DMS 273 (cell line): ENCODE measurements at regions not wholly inside any gene's neighbourhood (a gene's known extent, or its start where the extent isn't known, plus 50 kb on each side); places are given as distances from the start of the nearest gene placed in this dataset.
"Not testable (repeated sequence)": the region's sequence is repeated elsewhere in the genome, so short reads cannot be mapped to it uniquely, and the experiment has no call there.

ENCODE experiments used
- DNase-seq: peaks from one replicate; lab custom pipeline; 2025; ENCODE audit not compliant: unreplicated experiment; lab: John Stamatoyannopoulos, UW

DNA sequence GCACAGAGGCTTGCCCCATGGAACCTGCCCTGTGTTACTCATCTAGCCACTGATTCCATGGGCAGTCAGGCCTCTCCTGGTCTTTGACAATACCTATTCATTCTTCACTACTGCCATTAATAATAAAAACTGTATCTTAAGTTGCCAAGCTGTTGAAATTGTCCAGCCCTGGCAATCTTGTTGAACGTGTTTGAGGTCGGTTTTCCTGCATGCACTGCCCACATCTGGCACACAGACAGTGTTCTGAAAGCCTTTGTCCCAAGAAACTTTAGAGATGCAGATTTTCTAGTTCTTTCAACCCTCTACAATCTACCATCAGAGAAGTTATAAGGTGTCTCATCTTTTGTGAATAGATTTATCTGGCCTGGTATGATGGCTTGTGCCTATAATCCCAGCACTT is 567.2 kb upstream of the NECTIN3 start:
- DNase-seq = no peak

DNA sequence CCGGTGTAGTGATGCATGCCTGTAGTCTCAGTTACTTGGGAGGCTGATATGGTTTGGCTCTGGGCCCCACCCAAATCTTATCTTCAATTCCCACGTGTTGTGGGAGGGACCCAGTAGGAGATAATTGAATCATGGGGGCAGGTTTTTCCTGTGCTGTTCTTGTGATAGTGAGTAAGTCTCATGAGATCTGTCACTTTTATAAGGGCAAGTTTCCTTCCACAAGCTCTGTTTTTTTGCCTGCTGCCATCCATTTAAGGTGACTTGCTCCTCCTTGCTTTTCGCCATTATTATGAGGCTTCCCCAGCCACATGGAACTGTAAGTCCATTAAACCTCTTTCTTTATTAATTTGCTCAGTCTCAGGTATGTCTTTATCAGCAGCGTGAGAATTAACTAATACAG is 566.7 kb upstream of the NECTIN3 start:
- no peak for DNase-seq

DNA sequence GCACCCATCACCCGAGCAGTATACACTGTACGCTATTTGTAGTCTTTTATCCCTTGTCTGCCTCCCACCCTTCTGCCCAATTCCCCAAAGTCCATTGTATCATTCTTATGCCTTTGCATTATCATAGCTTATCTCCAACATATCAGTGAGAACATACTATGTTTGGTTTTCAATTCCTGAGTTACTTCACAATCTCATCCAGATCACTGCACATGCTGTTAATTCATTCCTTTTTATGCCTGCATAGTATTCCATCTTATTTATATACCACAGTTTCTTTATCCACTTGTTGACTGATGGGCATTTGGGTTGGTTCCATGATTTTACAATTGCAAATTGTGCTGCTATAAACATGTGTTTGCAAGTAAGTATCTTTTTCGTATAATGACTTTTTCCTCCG is 564.7 kb upstream of the NECTIN3 start:
- no peak for DNase-seq

DNA sequence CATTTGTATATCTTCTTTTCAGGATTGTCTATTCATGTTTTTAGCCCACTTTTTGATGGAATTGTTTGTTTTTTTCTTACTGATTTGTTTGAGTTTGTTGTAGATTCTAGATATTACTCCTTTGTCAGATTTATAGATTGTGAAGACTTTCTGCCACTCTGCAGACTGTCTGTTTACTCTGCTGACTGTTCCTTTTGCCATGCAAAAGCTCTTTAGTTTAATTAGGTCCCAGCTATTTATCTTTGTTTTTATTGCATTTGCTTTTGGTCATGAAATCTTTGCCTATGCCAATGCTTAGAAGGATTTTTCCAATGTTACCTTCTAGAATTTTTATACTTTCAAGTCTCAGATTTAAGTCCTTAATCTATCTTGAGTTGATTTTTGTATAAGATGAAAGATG is 564.0 kb upstream of the NECTIN3 start:
- DNase-seq = not testable (repeated sequence)

DNA sequence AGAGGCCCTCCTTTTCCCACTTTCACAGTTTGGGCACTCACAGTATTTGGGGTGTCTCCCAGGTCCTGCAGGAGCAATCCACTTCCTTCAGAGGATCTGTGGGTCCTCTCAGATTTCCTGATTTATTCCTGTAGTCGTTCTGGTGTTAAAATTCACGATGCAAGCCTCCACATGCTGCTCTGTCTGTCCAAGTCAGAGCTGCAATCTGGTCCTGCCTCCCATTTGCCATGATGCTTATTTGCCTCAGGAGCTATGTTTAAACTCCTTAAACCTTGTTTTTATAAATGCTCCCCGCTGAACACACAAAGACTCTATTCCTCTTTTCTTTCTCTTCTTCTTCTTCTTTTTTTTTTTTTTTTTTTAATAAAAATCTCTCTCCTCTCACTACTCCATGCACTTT is 558.7 kb upstream of the NECTIN3 start:
- no peak for DNase-seq

DNA sequence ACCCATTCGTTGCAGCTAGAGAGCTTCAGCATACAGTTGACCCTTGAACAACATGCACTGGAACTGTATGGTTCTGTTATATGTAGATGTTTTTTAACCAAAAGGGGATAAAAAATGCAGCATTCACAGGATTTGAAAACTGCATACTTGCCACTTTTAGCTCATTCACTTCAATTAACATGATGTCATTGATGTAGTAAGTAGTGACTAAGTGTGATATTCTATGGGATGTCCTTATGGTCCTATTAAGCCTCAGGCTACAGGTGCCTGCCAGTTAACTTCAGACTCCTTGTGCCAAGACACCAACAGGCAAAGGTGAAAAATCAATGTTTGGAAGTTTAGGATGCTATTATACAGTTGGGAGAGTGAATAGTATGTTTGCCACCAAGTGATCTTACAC is 553.6 kb upstream of the NECTIN3 start:
- no peak for DNase-seq

DNA sequence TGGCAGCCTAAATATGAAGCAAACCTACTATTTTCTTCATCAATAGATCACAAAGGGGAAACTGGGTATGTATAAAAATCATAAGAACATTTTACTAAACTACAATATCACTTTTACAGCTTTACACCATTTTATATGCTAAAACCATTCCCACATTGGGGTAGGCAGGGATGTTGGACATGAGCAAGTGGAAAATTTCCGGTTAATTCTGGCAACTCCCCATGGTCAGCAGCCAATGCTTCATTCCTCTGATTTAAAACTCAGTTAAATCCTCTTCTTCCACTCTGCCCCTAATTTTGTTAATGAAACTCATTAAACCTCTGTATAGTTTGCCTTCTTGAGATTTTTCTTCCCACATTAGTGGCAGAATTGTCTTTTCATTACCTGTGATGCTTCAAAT is 552.5 kb upstream of the NECTIN3 start:
- no peak for DNase-seq

DNA sequence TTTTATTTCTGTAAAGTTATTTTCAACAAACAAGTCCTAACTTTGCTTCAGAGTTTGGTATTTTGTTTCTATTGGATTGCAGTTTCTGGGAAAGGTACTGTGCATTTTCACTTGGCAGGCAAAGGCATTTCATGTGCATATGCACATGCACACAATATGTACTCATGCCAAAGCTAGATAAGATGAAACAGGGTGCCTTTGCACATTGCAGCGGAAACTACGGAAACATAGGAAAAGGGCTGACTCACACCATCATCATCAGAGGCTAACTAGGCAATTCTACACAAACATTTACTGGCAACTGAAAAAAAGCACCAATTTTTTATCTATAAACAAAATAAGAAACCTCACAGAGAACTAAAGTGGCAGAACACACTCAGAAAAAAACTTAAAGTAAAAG is 550.6 kb upstream of the NECTIN3 start:
- DNase-seq = no peak

DNA sequence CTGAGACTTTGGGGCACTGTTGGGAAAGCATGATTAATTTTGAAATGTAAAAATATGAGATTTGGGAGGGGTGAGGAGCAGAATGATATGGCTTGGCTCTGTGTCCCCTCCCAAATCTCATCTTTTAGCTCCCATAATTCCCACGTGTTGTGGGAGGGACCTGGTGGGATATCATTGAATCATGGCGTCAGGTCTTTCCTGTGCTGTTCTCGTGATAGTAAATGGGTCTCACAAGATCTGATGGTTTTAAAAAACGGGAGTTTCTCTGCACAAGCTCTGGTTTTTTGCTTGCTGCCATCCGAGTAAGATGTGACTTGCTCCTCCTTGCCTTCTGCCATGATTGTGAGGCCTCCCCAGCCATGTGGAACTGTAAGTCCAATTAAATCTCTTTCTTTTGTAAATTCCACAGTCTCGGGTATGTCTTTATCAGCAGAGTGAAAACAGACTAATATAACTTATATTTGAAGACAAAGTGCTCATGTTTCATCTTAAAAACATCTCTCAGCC is 546.0 kb upstream of the NECTIN3 start:
- DNase-seq = not testable (repeated sequence)

DNA sequence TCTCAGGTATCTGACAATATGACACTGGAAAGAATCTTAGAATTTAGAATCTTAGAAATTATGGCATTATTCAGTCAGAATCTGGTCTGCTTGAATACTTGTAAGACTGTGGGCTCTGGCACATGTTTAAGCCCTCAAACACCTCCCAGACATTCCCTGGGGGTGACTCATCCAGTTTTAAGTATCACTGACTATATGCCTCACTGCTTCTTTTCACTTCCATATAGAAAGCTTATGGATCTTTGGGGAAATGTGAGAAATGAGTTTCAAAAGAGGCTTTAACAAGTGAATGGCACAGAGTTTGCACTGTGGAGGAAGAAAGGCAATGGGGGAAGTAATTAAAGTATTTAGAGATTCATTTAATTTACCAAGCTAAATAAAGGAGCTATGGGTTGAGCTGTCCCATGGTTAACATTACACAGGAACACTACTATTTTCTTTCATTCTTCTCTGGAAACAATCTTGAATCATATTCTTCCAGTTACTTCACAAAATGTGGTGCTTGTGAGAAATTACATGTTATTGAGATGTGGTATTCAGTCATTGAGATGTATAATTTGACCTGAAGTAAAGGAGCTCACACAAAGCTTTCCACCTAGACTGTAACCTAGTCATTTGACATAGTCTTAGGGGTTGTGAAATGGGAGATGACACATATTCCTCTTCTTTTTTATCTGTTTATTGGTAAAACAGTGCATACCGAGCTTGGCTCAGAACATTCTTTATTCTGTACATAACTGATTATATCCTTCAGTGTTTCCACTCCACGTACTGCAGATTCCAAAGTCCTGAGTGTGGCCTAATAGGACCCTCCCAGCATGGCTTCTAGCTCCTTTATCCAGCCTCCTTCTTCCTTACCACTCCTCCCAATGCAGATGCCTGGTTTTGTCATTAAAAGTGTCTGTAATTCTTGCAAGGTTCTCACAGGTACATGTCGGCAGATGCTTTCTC is 544.6 kb upstream of the NECTIN3 start:
- no peak for DNase-seq

DNA sequence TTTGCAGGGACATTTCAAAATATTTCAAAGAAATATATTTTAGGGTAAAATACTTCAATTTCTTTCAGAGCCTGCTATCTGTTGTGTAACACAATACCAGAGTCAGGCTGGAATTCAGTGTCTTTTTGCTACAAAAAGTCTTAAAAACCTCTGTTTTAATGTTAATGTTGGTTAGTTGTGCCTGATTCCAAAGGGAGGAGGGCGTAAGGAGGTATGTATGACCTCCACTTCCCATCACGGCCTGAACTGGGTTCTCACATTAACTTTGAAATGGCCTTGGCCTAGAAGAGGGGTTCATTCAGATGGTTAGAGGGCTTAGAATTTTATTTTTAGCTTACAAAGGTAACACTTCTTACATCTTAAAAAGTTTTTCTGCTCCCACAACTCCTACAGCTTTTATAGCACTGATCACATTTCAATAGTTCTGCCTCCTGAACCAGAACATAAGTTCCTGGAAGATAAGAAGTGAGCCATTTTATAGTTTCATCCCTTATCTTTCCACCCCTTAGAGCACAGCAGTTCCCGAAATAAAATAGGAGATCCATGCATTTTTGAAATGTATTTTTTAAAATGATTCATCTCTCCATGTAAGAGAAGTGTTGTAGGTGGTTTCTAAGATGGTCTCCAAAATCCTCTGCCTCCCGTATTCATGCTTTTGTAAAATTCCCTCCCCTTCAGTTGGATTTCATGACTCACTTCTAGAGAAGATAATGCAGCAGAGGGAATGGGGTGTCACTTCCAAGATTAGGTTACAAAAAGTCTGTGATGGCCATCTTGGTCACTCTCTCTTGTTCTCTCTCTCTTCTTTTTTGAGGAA is 543.1 kb upstream of the NECTIN3 start:
- DNase-seq = no peak

DNA sequence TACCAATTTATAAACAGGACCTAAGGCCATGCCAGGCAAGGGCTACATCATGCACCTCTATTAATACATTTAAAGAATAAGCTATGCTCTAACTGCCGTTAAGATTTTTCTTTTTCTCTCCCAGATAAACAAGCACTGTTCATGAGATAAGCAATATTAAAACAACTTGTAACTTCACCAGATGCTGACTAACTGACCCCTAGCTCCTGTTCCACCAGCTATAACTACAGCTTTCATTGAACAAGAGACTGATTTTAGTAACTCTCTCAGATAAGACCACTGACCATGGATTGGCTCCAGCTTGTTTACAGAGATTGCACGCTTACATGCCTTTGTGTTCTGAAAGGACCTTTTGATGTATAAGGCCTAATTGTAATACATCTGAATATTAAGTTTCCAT is 540.7 kb upstream of the NECTIN3 start:
- no peak for DNase-seq

DNA sequence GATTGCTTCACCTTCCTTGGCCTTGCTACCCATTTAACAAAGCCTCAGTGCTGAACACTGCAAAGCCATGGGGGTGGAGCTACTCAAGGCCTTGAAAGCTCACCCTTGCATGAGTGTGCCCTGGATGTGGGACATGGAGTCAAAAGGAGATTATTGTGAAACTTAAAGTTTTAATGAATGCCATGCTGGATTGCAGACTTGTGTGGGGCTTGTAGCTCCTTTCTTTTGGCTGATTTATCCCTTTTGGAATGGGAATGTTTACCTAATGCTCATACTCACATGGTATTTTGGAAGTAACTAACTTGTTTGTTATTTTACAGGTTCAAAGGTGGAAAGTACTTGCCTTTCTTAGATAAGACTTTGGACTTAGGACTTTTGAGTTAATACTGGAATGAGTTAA is 538.5 kb upstream of the NECTIN3 start:
- DNase-seq = no peak

DNA sequence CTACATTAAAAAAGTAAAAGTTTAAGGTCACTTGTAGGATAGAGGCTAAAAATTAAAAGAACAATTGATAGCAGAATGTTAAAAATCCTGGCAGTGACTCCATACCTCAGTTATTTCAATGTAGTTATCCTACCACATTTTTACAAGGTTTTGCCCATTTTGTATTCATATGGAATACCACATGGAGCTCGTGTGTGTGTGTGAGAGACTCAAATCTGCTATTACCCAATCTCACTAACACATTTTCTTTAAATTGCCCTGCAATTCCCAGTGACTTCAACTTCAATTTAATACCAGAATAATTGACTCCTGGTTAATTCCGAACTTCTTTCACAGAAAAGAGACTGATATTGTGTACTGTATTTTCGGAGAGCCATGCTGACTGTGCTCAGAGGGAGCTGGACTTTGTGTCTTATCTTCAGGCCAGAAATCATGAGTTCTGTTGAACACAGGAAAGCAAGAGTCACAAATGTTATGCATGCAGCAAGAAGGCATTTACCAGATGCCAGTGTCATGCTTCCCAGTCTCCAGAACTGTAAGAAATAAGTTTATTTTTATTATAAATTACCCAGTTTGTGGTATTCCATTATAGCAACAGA is 529.0 kb upstream of the NECTIN3 start:
- DNase-seq = no peak

DNA sequence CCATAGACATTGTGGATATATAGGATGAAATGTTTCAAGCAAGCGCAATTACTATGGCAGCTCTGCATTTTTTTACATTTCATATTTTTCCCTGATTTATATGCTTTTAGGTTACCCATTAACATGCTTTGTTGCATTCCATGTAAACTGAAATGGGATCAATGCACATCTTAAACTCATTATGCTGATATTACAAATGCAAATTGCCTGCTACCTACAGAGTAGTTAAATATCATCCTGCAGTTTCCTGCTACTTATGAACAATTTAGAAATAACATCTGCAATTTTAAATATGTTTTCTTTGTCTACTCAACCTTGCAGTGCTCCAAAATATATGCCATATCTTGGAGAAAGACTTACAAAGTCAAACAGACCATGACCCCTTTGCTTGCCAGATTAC is 526.9 kb upstream of the NECTIN3 start:
- DNase-seq = no peak

DNA sequence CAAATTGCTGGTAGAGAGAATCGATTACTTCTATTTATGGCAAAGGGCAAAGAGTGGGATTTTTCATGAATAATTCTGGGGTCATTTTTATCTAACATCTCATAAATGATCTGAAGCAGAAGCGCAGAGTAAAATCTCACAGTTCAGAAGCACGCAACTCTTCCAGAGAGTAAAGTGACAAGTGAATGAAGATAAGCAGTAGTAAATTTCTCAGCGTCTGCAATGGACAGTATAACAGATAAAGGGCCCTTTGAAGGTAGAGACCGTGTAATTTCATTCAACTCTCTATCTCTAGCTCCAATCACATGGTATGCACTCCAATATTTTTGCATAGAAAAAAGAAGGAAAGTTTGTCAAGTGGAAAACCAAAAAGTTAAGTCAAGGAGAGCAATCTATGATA is 521.1 kb upstream of the NECTIN3 start:
- no peak for DNase-seq

DNA sequence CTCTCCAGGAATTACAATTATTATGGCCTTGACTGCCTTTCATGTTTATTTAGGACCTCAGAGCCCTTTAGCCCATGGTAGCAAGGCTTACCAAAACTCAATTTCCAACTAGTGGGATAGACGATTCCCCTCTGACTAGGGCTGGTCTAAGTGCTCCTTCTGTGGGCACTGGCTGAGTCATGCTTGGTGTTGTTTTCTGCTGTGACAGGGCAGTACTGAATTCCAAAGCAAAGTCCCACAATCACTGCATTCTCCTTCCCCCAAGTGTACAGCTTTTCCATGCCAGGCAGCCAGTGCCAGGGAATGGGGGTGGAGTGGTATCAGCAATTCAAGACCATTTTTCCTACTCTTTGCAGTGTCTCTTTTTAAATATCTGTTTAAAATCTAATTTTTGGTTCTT is 509.0 kb upstream of the NECTIN3 start:
- no peak for DNase-seq

DNA sequence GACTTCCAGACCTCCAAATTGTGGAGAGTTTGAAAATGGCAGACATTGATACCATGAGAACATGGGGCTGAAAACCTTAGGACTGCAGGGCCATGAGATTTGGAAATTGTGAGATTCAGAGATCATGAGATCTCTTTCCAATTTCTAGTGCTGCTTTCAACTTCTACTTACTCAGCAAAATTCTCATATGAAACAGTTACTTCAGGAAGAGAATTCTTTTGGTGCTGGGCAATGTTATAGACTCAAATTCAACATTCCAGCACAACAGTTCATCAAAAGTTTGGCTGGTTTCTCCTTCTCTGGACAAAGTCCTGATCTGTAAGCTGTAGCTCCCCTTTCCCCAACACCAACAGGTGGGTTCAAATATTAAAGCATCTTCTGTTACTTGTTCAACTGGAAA is 506.9 kb upstream of the NECTIN3 start:
- no peak for DNase-seq

DNA sequence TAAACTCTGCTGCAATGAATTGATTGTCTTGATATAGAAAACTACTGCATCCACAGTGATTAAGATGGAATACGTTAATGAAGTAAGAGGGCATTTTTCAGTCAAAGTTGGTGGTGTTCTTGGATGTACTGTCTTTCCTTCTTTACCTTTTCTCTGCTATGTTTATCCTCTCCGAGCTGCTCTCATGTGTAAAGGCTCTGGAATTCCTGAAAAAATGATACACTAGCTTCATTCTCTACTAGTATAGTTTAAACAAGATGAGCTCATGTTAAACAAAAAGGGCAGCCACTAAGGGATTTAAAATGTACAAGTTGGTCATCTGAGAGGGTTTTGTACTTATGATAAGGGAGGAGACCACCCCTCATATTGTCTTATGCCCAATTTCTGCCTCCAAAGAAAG is 504.6 kb upstream of the NECTIN3 start:
- no peak for DNase-seq

DNA sequence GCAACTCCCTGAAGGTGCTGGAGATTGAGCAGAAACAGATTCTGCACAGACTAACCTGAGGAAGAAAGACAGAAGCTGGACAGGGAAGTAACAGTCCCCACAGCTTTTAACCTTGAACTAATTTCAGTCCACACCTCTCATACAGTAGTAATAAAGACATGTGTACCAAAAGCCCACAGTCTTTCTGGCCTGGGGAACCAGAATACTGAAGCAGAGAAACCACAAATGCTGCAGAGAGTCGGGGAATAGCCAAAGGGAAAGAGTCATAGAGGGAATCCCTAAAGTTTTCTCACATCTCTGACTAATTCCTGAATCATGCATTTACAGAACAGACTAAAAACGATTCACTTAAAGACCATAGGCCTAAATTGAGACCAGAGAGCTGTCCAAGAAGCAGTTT is 503.4 kb upstream of the NECTIN3 start:
- no peak for DNase-seq

DNA sequence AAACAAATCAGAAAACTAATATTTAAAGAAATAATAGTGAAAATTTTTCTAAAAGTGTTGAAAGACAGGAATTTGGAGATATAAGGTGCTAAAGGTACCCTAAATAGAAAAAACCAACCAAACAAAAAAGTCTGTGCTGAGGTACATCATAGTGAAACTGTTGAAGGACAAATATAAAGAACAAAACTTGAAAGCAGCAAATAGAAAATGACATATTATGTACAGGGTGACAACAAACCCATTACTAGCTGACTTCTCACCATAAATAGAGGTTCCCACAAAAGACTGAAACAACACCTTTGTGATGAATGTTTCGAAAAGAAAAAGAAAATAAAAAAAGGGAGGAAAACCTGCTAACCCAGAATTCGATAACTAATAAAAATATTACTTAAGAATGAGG is 502.5 kb upstream of the NECTIN3 start:
- no peak for DNase-seq

DNA sequence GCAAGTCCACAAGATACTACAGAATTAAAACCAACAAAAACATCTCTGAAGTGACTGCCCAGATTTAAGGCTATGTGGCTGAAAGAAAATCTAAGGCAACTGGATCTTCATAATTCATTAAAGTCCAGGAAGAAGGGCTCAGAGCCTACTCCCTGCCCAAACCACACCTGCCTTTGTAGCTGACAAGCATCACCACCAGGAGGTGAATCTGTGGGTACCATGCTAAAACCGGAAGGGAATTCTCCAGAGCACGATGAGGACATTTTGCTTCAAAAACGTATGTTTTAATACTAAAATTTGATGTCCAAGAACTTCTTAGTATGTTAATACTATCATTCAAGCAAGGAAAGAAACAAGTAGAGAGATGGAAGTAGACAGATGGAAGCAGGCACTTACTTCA is 495.9 kb upstream of the NECTIN3 start:
- no peak for DNase-seq
